ENCODE measurements at regions not wholly inside any gene's neighbourhood (a gene's known extent, or its start where the extent isn't known, plus 50 kb on each side); places are given as distances from the start of the nearest gene placed in this dataset.
"Not testable (repeated sequence)": the region's sequence is repeated elsewhere in the genome, so short reads cannot be mapped to it uniquely, and the experiment has no call there.

DNA sequence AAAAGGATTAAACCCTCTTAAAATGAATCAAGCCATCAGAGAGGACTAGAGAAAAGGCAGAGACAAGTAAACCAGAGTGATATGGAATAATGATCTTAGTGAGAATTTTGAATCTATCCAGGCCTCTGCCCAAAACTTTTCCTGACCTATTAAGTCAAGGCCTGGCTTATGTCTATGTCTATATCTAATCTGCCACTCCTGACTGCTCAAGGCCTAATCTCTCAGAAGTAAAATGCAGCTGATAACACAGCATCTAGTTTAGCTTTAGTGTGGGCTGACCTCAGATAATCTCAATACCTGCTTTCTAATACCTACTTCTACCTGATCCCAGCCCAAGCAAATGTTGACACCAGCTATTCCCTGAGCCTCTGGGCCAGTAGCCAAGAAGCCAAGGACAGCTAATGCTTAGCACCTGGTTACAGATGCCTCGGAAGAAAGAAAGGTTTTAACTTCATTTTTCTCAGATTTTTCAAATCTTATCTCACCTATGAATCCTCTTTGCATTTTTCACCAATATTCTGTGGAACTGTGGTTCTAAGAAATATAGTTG is 1472.5 kb upstream of the SEL1L start:
- Histone ChIP-seq H3K27me3 (ENCODE audit: control insufficient read depth, insufficient read depth, low read length) (no peaks in the 10 kb centered on the region), H3K9me3 (ENCODE audit: control insufficient read depth, insufficient read depth, low read length) (no peaks in the 10 kb centered on the region), H3K4me3 (ENCODE audit: low read depth, low read length) (no peak overlapping the region), H3K27ac (ENCODE audit: low read depth, low read length) (no peak overlapping the region)
- DNase-seq (ENCODE audit: low read depth, low spot score): no peak
- TF ChIP-seq, protein P1, sequence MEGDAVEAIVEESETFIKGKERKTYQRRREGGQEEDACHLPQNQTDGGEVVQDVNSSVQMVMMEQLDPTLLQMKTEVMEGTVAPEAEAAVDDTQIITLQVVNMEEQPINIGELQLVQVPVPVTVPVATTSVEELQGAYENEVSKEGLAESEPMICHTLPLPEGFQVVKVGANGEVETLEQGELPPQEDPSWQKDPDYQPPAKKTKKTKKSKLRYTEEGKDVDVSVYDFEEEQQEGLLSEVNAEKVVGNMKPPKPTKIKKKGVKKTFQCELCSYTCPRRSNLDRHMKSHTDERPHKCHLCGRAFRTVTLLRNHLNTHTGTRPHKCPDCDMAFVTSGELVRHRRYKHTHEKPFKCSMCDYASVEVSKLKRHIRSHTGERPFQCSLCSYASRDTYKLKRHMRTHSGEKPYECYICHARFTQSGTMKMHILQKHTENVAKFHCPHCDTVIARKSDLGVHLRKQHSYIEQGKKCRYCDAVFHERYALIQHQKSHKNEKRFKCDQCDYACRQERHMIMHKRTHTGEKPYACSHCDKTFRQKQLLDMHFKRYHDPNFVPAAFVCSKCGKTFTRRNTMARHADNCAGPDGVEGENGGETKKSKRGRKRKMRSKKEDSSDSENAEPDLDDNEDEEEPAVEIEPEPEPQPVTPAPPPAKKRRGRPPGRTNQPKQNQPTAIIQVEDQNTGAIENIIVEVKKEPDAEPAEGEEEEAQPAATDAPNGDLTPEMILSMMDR (IDR thresholded peaks at IDR 0.05; ENCODE audit: low read depth, low read length): no peak
- CTCF ChIA-PET: no interaction called here
- POLR2A ChIA-PET: no interaction called here

DNA sequence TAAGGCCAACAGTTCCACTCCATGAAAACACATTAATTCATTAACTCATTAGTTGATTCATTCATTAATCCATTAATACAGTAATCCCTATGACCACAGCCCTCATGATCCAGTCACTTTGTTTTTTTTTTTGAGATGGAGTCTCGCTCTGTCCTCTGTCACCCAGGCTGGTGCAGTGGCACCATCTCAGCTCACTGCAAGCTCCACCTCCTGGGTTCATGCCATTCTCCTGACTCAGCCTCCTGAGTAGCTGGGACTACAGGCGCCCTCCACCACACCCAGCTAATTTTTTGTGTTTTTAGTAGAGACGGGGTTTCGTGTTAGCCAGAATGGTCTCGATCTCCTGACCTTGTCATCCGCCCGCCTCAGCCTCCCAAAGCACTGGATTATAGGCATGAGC is 1473.4 kb upstream of the SEL1L start:
- H3K4me3 ChIP-seq (ENCODE audit: low read depth, low read length); H3K27ac ChIP-seq (ENCODE audit: low read depth, low read length); POLR2A ChIA-PET; DNase-seq (ENCODE audit: low read depth, low spot score); H3K27me3 ChIP-seq (ENCODE audit: control insufficient read depth, insufficient read depth, low read length); H3K9me3 ChIP-seq (ENCODE audit: control insufficient read depth, insufficient read depth, low read length): not testable (repeated sequence)
- CTCF ChIA-PET: interaction anchor here (0.7 kb wide), 1 partner anchor 266 kb away, joined by 3 read pairs; no protein-coding TSS in a partner anchor

DNA sequence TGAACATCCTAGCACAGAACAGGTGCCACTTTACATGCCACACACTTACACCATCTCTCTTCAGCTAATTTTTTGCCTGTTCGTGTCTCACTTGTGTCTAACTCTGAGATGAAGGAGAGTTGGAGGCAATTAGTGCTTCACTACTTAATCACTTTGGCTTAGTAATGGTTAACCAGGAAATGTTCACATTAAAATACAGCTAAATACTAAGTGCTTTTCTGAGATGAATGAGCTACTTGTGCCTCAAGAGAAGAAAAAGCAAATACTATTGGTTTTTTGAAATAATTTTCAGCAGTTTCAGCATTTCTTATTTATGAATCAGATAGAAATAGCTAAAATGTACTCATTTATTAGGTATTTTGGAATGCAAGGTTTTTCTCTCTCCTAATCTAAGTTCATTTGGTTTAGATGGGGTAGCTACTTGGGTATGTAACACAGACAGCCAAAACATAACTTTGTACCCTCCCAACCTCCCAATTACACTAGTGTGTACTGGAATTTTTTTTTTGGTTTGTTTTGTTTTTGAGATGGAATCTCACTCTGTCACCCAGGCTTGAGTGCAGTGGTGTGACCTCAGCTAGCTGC is 1474.1 kb upstream of the SEL1L start:
- no peak for DNase-seq (ENCODE audit: low read depth, low spot score)
- H3K27ac ChIP-seq (ENCODE audit: low read depth, low read length): no peak overlapping the region
- no peak overlapping the region for H3K4me3 ChIP-seq (ENCODE audit: low read depth, low read length)
- H3K27me3 ChIP-seq (ENCODE audit: control insufficient read depth, insufficient read depth, low read length): no peaks in the 10 kb centered on the region
- no peaks in the 10 kb centered on the region for H3K9me3 ChIP-seq (ENCODE audit: control insufficient read depth, insufficient read depth, low read length)
- TF ChIP-seq, protein P1 (IDR thresholded peaks at IDR 0.05; ENCODE audit: low read depth, low read length): no peak
- ChIA-PET CTCF (interaction anchor here (0.7 kb wide), 1 partner anchor 266 kb away, joined by 3 read pairs; no protein-coding TSS in a partner anchor), POLR2A (interaction anchor here (0.7 kb wide), 1 partner anchor 280 kb away, joined by 5 read pairs; no protein-coding TSS in a partner anchor)

DNA sequence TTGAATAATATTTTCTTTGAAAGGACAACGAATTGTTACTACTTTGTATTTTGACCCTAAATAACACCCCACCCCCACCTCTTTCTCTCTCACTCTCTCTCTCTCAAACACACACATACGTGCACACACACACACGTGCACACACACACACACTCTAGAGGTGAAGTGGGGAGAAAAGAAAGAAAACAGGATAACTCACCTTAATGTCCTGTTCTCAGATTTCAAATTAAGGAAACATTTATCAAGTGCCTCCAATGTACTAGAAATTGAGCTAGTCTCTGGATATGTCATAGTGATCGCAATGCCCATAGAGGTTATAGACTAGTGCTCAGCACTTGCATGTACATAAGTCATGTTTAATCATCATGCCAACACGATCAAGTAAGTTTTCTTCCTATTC is 1483.6 kb upstream of the SEL1L start:
- POLR2A ChIA-PET: no interaction called here
- H3K27ac ChIP-seq (ENCODE audit: low read depth, low read length): no peak overlapping the region
- CTCF ChIA-PET: no interaction called here
- DNase-seq (ENCODE audit: low read depth, low spot score): no peak
- no peaks in the 10 kb centered on the region for H3K9me3 ChIP-seq (ENCODE audit: control insufficient read depth, insufficient read depth, low read length)
- no peaks in the 10 kb centered on the region for H3K27me3 ChIP-seq (ENCODE audit: control insufficient read depth, insufficient read depth, low read length)
- TF ChIP-seq, protein P1 (IDR thresholded peaks at IDR 0.05; ENCODE audit: low read depth, low read length): no peak
- H3K4me3 ChIP-seq (ENCODE audit: low read depth, low read length): no peak overlapping the region

DNA sequence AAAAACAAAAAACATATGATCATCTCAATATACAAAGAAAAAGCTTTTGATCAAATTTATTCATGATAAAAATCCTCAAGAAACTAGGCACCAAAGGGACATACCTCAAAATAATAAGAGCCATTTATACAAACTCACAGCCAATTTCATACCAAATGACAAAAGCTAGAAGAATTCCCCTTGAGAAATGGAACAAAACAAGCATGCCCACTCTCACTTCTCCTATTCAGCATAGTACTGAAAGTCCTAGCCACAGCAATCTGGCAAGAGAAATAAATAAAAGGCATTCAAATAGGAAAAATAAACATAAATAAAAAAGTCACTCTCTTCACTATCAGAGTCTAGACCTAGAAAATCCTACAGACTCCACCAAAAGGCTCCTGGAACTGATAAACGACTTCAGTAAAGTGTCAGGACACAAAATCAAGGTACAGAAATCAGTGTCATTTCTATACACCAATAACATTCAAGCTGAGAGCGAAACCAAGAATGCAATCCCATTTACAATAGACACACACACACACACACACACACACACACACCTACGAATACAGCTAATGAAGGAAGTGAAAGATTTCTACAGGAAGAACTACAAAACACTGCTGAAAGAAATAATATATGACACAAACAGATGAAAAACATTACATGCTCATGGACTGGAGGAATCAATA is 1486.2 kb upstream of the SEL1L start:
- Histone ChIP-seq H3K4me3 (ENCODE audit: low read depth, low read length) (no peak overlapping the region), H3K27ac (ENCODE audit: low read depth, low read length) (no peak overlapping the region), H3K27me3 (ENCODE audit: control insufficient read depth, insufficient read depth, low read length) (no peaks in the 10 kb centered on the region), H3K9me3 (ENCODE audit: control insufficient read depth, insufficient read depth, low read length) (no peaks in the 10 kb centered on the region)
- ChIA-PET CTCF (no interaction called here), POLR2A (no interaction called here)
- DNase-seq (ENCODE audit: low read depth, low spot score): no peak
- TF ChIP-seq, protein P1 (IDR thresholded peaks at IDR 0.05; ENCODE audit: low read depth, low read length): no peak
